ENCODE measurements at regions not wholly inside any gene's neighbourhood (a gene's known extent, or its start where the extent isn't known, plus 50 kb on each side); places are given as distances from the start of the nearest gene placed in this dataset.
"Not testable (repeated sequence)": the region's sequence is repeated elsewhere in the genome, so short reads cannot be mapped to it uniquely, and the experiment has no call there.

- DNase-seq (ENCODE audit: low read depth) = no peak
These were observed 1297.2 kb upstream of the LRRTM3 start for GRCh38 chr10:65628493-65629139.

DNA sequence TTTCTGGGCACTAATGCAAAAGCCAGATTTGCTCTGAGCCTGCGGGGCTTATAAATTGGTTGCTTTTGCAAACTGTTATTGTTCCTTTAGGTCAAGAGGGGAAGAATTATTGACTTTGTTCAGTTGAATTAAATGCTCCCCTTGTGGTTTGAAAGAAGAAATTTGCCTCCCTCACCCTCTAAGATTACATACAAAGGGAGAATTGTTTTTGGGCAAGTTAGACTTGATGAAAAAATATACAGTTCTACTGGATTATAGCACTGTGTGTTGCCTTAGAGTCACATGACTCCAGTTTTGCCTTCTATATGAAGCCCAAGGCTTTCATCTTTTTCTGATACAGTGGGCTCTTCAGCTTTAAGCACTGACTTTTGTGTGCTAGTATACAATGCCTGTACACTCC, 1265.8 kb upstream of the LRRTM3 start:
- DNase-seq (ENCODE audit: low read depth) = no peak

GRCh38 chr10:65670087-65670486, 1255.7 kb upstream of the LRRTM3 start:
- DNase-seq (ENCODE audit: low read depth) = no peak

- DNase-seq (ENCODE audit: low read depth) = not testable (repeated sequence)
These were observed 1255.2 kb upstream of the LRRTM3 start for GRCh38 chr10:65670596-65670995.

DNA sequence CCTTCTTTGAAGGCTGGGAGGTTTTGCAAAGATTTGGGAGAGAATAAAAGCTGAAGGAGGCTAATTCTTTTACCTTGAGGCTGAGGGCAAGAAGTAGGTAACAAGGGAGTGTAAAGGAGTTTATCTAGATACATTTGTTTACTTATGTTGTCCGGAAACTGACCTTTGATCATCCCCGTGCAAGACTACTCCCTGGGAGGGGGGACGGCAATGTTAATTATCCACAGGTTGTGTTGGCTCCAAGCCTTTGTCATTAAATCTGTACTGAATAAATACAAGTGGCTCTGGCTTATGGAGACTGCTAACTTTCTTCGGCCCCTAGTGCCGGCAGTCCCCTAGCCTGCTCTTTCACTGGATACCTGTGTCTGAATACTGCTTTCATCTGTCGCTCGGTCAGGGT, 1250.6 kb upstream of the LRRTM3 start:
- no peak for DNase-seq (ENCODE audit: low read depth)

DNA sequence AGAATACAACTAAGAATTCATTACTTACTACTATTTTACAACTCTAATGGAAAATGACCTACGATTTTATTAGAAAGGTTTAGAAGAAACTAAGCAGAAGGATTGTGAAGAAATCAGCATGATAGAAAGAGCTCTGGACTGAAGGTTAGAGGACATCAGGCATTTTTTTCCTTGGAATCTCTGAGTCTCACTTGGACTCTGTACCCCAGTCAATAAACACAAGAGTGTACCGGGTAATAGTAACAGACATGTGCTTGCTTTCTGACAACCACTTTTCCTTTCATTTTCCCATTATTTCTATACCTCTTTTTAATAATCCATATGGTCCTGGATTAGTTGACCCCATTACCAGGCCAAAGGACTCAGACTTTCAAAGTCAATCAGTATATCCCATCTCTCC, 1240.9 kb upstream of the LRRTM3 start:
- no peak for DNase-seq (ENCODE audit: low read depth)

- DNase-seq (ENCODE audit: low read depth) = no peak
These were observed 1224.6 kb upstream of the LRRTM3 start for GRCh38 chr10:65701168-65701776.

GRCh38 chr10:65708057-65708456, 1217.8 kb upstream of the LRRTM3 start:
- no peak for DNase-seq (ENCODE audit: low read depth)

- no peak for DNase-seq (ENCODE audit: low read depth)
These were observed 1215.5 kb upstream of the LRRTM3 start for GRCh38 chr10:65710306-65710705.

DNA sequence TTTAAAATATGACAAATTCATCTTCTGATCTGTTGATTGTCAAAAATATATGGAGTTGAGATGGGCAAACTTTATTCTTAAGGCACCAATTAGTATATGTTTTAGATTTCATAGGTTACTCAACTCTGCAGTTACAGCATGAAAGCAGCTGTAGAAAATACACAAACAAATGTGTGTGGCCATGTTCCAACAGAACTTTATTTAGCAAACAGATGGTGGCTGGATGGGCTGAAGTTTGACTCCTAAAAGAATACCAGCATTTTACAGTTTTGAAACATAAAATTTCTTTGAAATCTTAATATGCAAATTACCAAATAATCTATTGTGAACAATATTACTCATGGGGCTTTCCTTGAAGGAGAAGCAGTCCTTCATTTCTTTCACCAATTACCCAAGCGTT, 1206.0 kb upstream of the LRRTM3 start:
- DNase-seq (ENCODE audit: low read depth) = no peak

DNA sequence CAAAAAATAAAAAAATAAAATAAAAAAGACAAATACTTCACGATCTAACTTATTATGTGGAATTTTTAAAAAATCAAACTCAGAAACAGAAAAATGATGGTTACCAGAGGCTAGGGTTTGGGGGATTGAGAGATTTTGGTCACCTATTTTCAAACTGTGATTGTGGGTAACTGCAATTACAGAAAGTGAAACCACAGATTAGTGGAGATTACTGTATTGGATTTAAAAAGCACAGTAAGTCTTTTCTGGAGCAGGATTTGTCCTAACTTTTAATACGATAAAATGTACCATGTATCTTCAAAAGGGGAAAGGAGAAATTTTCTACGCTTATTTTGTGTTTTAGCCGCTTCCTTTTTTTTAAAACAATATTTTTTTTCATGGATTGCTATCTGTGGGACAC, 1204.9 kb upstream of the LRRTM3 start:
- DNase-seq (ENCODE audit: low read depth) = no peak

DNA sequence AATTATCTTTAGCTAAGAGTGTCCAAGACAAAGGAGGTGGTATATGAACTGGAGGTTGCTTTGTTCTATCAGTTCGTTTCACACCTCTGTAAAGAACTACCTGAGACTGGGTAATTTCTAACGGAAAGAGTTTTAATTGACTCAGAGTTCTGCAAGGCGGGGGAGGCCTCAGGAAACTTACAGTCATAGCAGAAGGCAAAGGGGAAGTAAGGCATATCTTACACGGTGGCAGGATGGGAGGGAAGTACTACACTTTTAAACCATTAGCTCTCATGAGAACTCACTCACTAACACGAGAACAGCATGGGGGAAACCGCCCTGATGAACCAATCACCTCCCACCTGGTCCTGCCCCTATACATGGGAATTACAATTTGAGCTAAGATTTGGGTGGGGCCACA, 1202.3 kb upstream of the LRRTM3 start:
- DNase-seq (ENCODE audit: low read depth) = no peak

- no peak for DNase-seq (ENCODE audit: low read depth)
These were observed 1190.5 kb upstream of the LRRTM3 start for GRCh38 chr10:65735382-65735781.

DNA sequence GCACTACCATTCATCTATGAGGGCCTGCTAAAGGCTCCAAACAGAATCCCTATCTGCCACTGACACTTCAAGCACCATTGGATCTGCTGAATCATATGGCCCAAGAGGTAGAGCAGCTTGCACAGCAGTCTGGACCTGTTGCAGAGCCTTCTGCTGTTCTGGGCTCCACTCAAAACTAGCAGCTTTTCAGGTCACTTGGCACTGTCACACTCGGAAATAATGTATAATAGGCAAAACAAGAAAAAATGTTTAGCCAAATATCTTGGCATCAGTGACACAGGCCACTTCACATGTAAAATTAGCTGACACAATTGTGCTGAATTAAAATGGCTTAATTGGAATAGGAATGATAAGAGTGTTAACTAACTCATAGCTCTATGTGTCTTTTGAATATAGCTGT, 1182.9 kb upstream of the LRRTM3 start:
- no peak for DNase-seq (ENCODE audit: low read depth)

DNA sequence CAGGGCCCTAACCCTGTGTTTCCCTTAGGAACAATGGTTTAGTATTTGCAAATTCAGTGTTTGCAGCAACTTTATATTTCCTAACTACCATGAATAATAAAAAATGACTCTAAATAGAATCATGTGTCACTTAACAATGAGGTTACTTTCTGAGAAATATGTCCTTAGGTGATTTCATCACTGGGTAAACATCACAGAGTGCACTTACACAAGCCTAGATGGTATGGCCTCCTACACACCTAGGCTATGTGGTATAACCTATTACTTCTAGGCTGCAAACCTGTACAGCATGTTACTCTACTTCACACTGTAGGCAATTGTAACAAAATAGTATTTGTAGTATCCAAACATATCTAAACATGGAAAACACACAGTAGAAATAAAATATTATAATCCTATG, 1174.6 kb upstream of the LRRTM3 start:
- DNase-seq (ENCODE audit: low read depth) = no peak

DNA sequence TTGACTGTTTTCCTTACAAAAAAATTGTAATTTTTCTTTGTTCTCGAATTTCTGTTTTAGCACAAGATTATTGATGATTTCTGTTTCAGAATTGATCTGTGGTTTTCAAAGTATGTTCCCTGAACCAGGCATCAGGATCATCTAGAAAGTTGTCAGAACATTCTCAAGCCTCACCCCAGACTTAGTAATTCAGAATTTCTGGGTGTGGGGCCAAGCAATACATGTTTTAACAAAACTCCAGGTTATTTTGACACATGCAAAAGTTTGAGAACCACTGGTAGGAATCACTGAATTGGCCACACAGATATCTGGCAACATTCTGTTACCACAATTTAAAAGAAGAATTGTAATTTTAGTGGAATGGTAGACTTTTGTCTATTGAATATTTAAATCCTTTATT, 1173.9 kb upstream of the LRRTM3 start:
- no peak for DNase-seq (ENCODE audit: low read depth)

- no peak for DNase-seq (ENCODE audit: low read depth)
These were observed 1172.3 kb upstream of the LRRTM3 start for GRCh38 chr10:65753532-65753931.

DNA sequence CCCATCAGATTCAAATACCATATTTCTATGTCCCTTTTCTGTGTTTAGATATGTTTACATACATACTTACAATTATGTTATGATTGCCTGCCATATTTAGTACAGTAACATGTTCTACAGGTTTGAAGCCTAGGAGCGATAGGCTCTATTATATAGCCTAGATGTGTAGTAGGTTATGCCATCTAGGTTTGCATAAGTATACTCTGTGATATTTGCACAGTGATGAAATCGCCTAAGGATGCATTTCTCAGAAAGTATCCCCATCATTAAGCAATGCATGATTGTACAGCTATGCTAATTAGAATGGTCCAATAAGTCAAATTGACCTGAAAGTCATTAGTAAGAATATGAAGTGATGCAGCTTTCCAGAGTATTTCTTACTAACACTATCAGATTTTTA, 1171.7 kb upstream of the LRRTM3 start:
- no peak for DNase-seq (ENCODE audit: low read depth)

DNA sequence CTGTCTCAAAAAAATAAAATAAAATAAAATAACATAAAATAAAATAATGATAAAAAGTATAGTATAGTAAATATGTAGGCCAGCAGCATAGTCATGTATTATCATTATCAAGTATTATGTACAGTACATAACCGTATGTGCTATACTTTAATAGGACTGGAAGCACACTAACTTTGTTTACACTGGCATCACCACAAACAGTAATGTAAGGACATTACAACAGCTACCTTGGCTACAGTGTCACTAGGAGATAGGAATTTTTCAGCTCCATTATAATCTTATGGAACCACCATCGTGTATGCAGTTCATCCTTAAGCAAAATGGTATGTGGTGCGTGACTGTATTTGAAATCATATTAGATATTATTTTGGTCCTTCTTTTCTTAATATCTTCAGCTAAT, 1163.5 kb upstream of the LRRTM3 start:
- no peak for DNase-seq (ENCODE audit: low read depth)

- DNase-seq (ENCODE audit: low read depth) = no peak
These were observed 1160.8 kb upstream of the LRRTM3 start for GRCh38 chr10:65765006-65765541.

GRCh38 chr10:65769828-65770227, 1156.0 kb upstream of the LRRTM3 start:
- DNase-seq (ENCODE audit: low read depth) = no peak

- DNase-seq (ENCODE audit: low read depth) = no peak
These were observed 1147.1 kb upstream of the LRRTM3 start for GRCh38 chr10:65778753-65779152.

GRCh38 chr10:65779985-65780384, 1145.9 kb upstream of the LRRTM3 start:
- DNase-seq (ENCODE audit: low read depth) = no peak

DNA sequence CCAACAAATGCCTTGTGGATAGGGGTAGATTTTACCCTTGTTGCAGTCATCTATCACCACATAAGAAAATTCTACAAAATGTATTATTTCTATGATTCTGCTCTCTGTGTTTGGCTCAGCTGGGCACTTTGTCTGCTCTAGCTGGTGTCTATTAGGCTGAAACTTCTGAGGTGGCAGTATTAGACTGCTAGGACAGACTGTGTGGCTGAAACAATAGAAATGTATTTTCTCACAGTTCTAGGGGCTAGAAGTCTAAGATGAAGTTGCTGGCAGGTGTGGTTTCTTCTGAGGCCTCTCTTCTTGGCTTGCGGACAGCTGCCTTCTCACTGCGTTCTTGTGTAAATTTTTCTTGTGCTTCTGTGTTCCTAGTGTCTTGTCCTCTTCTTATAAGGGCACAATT, 1139.6 kb upstream of the LRRTM3 start:
- DNase-seq (ENCODE audit: low read depth) = no peak
